Mesothelial cell of epicardium (in vitro differentiated cells): ENCODE measurements at regions not wholly inside any gene's neighbourhood (a gene's known extent, or its start where the extent isn't known, plus 50 kb on each side); places are given as distances from the start of the nearest gene placed in this dataset.

ENCODE experiments used
- DNase-seq, 2 experiments: peaks; one replicate each; pipeline ENCODE4 v3.0.0; 2021; ENCODE audit warnings: low spot score in 2 of 2; ENCODE audit not compliant: unreplicated experiment in 2 of 2
- H3K27ac Mint-ChIP-seq: 2 replicates; pipeline ENCODE4 v1.8.0; 2021; ENCODE audit warnings: mixed read lengths
- H3K27me3 Mint-ChIP-seq: 2 replicates; pipeline ENCODE4 v1.8.0; 2021; ENCODE audit warnings: low read depth, mixed read lengths
- H3K36me3 Mint-ChIP-seq: 2 replicates; pipeline ENCODE4 v1.8.0; 2021; ENCODE audit warnings: mixed read lengths
- H3K4me1 Mint-ChIP-seq: 2 replicates; pipeline ENCODE4 v1.8.0; 2021; ENCODE audit warnings: mixed read lengths
- H3K4me3 Mint-ChIP-seq: 2 replicates; pipeline ENCODE4 v1.8.0; 2021; ENCODE audit warnings: mild to moderate bottlenecking, moderate library complexity, mixed read lengths
- H3K9me3 Mint-ChIP-seq: 2 replicates; pipeline ENCODE4 v1.8.0; 2021; ENCODE audit warnings: mixed read lengths
- TF ChIP-seq, protein P1 (sequence below): fragments of 200-600 bp; sonication (generic); IDR thresholded peaks from one replicate; pipeline ENCODE4 v1.5.0; 2021; ENCODE audit warnings: antibody characterized with exemption; ENCODE audit not compliant: unreplicated experiment

DNA sequence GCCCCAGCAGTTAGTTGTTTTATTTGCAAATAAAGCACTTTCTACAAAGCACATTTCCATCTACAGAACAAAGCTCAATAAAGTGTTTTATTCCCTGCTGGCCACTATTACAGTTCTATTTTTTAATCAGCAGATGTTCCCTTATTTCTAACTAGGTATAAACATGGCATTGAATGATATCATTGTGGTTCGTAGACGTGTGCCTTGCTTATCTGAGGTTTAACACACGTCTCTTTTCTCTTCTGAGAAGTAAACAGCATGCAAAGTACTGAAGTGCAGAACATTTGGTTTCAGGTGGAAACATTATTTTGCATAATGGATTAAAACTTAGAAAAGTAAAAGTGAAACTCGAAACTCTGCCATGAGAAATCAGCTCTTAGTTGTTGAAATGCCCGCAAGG lies 1989.3 kb upstream of the WWC1 start:
- no peaks in the 10 kb centered on the region for H3K27me3 Mint-ChIP-seq
- no peak overlapping the region for H3K27ac Mint-ChIP-seq
- no peaks in the 10 kb centered on the region for H3K36me3 Mint-ChIP-seq
- no peaks in the 10 kb centered on the region for H3K4me1 Mint-ChIP-seq
- peaks cover 11% of the 10 kb centered on the region for H3K9me3 Mint-ChIP-seq
- no peak for DNase-seq
- TF ChIP-seq, protein P1, sequence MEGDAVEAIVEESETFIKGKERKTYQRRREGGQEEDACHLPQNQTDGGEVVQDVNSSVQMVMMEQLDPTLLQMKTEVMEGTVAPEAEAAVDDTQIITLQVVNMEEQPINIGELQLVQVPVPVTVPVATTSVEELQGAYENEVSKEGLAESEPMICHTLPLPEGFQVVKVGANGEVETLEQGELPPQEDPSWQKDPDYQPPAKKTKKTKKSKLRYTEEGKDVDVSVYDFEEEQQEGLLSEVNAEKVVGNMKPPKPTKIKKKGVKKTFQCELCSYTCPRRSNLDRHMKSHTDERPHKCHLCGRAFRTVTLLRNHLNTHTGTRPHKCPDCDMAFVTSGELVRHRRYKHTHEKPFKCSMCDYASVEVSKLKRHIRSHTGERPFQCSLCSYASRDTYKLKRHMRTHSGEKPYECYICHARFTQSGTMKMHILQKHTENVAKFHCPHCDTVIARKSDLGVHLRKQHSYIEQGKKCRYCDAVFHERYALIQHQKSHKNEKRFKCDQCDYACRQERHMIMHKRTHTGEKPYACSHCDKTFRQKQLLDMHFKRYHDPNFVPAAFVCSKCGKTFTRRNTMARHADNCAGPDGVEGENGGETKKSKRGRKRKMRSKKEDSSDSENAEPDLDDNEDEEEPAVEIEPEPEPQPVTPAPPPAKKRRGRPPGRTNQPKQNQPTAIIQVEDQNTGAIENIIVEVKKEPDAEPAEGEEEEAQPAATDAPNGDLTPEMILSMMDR = no peak
- no peak overlapping the region for H3K4me3 Mint-ChIP-seq

DNA sequence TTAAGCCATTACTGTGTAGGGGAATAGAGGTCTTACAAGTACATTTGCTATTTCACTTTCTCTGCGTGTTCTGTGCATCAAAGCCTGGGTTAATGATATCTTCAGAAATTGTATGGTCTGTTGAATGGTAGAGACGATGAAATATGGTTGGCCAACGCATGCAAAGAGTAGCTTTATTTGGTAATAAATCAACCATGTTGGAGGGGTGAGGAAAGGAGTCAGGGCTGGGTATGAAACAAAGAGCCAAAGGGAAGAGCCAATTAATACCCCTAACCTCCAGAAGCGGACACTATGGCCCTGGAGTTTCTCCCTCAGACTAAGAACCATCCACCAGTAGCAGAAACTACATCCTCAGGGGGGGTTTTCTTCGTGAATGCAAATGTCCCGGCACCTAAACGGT lies 1974.0 kb upstream of the WWC1 start:
- H3K27me3 Mint-ChIP-seq = no peaks in the 10 kb centered on the region
- H3K4me3 Mint-ChIP-seq = no peak overlapping the region
- no peak overlapping the region for H3K27ac Mint-ChIP-seq
- TF ChIP-seq, protein P1 = no peak
- H3K36me3 Mint-ChIP-seq = no peaks in the 10 kb centered on the region
- no peak for DNase-seq
- peaks cover 2% of the 10 kb centered on the region for H3K4me1 Mint-ChIP-seq
- no peaks in the 10 kb centered on the region for H3K9me3 Mint-ChIP-seq

DNA sequence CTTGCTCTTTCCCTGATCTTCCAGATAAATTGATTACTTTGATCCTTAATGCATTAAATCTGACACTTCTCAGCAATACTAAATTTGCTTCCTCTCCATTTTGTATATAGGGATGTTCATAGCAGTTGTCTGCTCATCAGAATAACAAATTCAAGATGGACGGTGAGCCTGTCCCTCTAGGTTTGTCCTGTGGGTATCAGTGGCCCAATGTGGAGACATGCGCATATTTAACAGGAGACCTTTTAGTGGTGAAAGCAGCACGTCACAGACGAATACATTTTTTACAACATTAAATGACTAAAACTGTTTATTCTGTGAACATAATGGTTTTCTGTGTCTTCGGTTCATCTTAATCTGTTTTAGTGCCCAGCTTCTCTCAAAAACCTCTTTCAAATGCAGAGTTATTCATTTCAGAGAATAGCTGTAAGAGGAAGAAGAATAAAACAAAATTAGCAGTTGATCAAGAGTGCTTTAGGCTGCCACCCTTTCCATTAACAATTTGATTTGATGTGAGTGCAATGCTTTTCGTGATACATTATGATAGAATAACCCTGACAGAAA lies 1970.4 kb upstream of the WWC1 start:
- H3K27ac Mint-ChIP-seq = no peak overlapping the region
- DNase-seq = no peak
- no peaks in the 10 kb centered on the region for H3K27me3 Mint-ChIP-seq
- TF ChIP-seq, protein P1 = no peak
- H3K36me3 Mint-ChIP-seq = no peaks in the 10 kb centered on the region
- H3K9me3 Mint-ChIP-seq = no peaks in the 10 kb centered on the region
- H3K4me1 Mint-ChIP-seq = peaks cover 22% of the 10 kb centered on the region
- H3K4me3 Mint-ChIP-seq = no peak overlapping the region

DNA sequence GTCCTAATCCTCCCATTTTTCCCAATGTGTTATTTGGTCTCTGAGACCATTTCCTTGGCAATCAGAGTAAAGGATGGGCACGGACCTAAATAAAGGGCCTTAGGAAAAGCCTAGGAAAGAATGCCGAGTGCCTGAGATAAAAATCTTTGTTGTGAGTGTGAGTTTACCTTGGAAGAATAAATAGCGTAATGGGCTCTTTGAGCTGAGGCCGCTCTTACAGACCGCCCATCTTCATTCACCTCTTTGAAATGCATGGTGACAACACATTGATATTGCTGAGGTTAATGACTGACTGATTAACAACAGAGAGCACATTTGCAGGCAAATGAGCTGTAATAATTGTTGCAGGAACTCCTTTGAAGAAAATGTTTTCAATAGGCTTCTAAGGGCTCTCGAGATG lies 1967.1 kb upstream of the WWC1 start:
- TF ChIP-seq, protein P1 = no peak
- Mint-ChIP-seq H3K4me3 (no peak overlapping the region), H3K36me3 (no peaks in the 10 kb centered on the region), H3K27ac (no peak overlapping the region), H3K9me3 (no peaks in the 10 kb centered on the region), H3K4me1 (peaks cover 27% of the 10 kb centered on the region), H3K27me3 (no peaks in the 10 kb centered on the region)
- no peak for DNase-seq

DNA sequence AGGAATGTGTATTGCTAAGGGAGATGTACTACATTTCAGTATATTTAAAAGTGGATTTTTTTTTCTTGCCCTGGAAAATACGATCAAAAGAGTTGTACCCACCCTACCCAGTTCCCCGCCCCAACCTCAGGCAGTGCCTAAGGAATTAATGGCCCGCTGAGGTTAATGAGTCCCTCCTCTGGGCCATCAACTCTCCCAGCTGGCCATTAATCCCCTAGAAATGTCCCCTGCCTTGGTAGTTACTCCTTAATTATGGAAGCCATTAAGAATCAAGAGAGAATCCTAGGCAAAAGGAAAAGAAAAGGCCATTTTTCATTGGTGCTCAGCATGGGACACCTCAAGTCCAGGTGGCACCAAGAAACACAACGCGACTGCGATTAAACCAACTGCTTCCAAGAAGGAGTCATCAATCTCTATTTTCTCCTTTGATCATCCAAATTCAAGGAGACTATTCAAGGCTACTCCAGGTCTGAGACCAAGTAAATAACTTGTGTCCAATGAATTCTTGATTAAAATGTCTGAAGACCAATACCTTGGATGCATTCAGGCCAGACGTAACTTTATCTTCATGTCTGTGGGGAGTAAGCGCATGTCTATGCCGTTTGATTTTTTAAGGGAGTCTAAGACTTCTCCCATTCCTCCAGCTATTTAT lies 1962.2 kb upstream of the WWC1 start:
- H3K4me1 Mint-ChIP-seq = peaks cover 28% of the 10 kb centered on the region
- H3K9me3 Mint-ChIP-seq = peaks cover 4% of the 10 kb centered on the region
- peaks cover 2% of the 10 kb centered on the region for H3K36me3 Mint-ChIP-seq
- no peak overlapping the region for H3K27ac Mint-ChIP-seq
- no peak for DNase-seq
- TF ChIP-seq, protein P1 = no peak
- no peaks in the 10 kb centered on the region for H3K27me3 Mint-ChIP-seq
- H3K4me3 Mint-ChIP-seq = no peak overlapping the region
